Astrocyte of the cerebellum (primary cell): ENCODE measurements at regions not wholly inside any gene's neighbourhood (a gene's known extent, or its start where the extent isn't known, plus 50 kb on each side); places are given as distances from the start of the nearest gene placed in this dataset.

Source experiments
- DNase-seq: peaks from one replicate; pipeline ENCODE4 v3.0.0-alpha.2; 2011; ENCODE audit warnings: low read depth
- H3K4me3 ChIP-seq: 2 replicates; pipeline ENCODE4 v1.5.1; 2011; ENCODE audit warnings: mild to moderate bottlenecking, low read depth, low read length, moderate library complexity
- in situ Hi-C: cut with HindIII; loops from 2 replicates; pipeline ENCODE4 v1.10.0; 2017; ENCODE audit warnings: low sequenced_read_pairs
- TF ChIP-seq, protein P1 (sequence below): IDR thresholded peaks from 2 replicates; pipeline ENCODE4 v1.5.1; 2012; ENCODE audit warnings: low read length, low read depth, moderate library complexity, mild to moderate bottlenecking; ENCODE audit errors: missing control alignments

DNA sequence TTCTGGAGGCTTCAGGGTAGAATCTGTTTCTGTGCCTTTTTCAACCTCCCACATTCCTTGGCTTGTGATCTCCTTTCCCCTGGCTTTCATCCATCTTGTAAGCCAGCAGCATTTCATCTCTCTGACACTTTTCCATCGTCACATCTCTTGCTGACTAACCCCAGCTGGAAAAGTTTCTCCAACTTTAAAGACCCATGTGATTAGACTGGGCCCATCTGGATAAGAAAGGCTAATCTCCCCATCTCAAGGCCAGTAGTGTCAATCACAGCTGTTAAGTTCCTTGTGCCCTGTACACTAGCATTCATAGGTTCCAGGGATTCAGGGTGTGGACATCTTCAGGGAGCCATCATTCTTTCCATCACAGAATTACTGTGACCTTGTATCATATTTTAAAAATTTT is 452.1 kb downstream of the TTLL7 start:
- TF ChIP-seq, protein P1, sequence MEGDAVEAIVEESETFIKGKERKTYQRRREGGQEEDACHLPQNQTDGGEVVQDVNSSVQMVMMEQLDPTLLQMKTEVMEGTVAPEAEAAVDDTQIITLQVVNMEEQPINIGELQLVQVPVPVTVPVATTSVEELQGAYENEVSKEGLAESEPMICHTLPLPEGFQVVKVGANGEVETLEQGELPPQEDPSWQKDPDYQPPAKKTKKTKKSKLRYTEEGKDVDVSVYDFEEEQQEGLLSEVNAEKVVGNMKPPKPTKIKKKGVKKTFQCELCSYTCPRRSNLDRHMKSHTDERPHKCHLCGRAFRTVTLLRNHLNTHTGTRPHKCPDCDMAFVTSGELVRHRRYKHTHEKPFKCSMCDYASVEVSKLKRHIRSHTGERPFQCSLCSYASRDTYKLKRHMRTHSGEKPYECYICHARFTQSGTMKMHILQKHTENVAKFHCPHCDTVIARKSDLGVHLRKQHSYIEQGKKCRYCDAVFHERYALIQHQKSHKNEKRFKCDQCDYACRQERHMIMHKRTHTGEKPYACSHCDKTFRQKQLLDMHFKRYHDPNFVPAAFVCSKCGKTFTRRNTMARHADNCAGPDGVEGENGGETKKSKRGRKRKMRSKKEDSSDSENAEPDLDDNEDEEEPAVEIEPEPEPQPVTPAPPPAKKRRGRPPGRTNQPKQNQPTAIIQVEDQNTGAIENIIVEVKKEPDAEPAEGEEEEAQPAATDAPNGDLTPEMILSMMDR = no peak
- H3K4me3 ChIP-seq = no peak overlapping the region
- peak; percentile 18 for DNase-seq
- in situ Hi-C loops = no loop called here

DNA sequence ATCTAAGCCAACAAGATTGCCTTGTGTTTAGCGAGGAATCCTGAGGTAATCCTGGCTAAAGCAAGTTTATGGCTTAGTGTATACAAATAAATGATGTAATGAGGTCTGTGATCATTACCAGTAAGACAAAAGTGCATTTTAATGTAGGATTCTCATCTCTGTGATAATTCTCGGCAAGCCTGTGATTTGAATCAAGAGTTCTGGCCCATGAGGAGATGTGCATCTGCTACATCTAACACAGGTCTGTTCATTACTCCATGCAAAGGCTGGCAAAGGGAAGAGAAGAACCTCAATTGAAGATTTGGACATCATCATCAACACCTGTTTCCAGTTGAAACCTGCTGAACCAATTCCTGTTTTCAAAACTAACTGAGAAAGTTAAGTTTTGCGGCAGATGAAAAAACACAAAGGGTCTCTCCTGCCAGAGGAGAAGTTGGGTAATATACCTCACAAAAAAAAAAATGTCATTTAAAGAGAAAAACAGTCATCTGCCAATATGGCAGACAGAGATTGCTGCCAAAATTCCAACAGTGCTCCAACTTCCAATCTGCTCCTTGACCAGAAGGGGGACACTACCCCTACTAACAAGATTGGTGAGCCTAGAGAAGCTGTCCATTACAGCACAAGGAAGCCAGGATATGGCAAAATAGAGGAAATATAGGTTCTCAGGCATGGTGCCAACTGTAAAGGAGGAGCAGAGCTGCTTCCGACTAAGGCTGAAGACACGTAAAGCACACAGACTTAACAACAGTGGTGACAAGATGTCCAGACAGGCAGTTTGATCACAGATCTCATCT is 453.7 kb downstream of the TTLL7 start:
- no peak for DNase-seq
- H3K4me3 ChIP-seq = no peak overlapping the region
- TF ChIP-seq, protein P1 = peak; percentile 26
- in situ Hi-C loops = no loop called here

DNA sequence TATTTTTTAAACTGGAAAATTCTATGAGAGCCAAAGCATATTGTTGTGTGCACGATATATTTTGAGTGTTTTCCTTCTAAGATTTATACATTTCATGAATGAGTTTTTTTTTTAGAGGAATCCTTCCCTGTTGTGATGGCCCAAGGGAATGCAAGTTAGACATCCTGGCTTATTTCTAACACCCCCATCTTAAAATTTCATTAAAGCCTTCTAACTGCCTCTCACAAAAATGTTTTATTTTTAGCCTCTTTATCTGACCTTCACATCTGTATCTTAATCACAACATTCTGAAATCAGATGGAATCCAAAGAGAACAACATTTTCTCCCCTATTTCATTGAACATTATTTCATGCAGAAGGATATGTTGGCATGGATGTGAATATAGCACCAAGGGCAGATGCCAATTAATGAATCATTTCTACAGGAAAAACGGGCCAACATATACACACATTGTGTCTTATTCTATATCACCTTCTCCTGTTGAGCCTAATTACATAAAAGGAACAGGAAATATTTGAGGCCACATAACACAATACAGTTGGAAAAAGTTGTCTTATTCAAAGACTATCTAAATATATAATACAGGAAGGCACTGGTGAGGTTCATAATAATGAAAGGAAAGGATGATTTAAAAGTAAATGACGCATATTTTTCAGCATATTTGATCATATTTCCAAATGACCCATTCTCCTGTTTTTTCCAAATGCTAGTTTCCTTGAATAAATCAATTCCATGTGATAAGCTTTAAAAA is 455.5 kb downstream of the TTLL7 start:
- no peak for DNase-seq
- in situ Hi-C loops = no loop called here

DNA sequence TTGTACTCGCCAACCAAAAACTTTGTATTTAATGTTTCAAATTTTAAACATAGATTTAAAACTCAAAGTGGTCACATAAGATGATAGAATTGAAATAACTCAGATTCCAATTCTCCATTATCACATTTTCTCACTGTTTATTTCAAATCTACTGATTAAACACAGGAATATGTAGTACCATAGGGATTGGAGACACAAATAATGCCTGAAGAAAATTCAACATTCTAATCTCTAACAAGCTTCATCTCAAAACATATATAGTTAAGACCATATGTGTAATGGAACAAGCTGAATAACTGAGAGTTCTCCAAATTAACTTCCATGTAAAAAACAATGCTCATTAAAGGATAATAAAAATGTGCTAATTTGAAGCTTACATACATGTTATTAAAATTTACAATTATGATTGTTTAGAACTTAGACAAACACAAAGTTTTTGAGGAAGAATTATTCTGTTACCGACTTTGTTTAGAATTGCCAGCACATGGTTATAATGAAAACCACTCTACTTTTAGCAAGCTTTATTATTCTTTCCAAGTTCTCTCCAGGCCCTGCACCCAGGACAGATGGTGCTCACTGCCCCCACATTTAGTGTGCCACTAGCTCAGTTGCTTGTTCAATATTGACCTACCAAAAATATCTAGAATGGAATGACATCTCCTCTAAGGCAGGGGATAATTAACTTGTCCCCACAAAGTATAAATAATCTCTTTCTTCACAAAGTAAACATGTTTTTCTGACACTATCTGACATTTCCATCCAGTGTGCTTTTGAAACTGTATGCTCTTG is 467.2 kb downstream of the TTLL7 start:
- in situ Hi-C loops = no loop called here
- TF ChIP-seq, protein P1 = no peak
- DNase-seq = no peak
- no peak overlapping the region for H3K4me3 ChIP-seq

More for the DNA sequence above, 455.5 kb downstream of the TTLL7 start:
- no peak overlapping the region for H3K4me3 ChIP-seq
- TF ChIP-seq, protein P1 = no peak

DNA sequence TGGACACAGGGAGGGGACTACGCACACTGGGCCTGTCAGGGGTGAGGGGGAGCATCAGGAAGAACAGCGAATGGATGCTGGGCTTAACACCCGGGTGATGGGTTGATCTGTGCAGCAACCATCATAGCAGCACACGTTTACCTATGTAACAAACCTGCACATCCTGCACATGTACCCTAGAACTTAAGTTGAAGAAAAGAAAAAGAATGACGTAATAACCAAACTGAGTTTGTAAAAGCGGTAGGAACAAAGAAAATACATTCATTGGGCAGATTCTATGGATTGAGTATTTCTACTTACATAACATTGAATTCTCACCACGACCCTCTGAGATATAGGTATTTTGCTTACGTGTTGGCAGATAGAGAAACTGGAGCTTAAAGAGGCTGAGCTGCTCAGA is 468.4 kb downstream of the TTLL7 start:
- DNase-seq = no peak
- TF ChIP-seq, protein P1 = no peak
- H3K4me3 ChIP-seq = no peak overlapping the region
- in situ Hi-C loops = no loop called here

DNA sequence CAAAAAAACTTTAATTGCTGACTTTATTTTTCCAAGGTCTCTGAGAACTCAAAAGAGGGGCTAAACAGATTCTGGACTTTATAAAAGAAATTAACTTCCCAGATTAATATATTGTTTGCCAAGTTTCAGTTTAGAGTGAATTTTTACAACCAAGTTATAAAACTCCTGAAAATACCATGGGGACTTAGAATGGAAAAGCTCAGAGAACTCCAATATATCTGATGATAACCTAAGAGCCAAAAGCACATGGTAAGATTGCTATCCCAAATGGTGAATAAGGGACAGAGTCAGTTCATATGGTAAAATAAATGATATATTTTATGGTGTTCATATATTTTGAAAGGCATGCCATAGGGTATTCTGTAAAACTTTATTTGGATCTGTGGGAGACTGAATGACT is 470.9 kb downstream of the TTLL7 start:
- in situ Hi-C loops = no loop called here
- no peak overlapping the region for H3K4me3 ChIP-seq
- no peak for DNase-seq
- TF ChIP-seq, protein P1 = no peak
